GM12873 (cell line): ENCODE measurements at regions not wholly inside any gene's neighbourhood (a gene's known extent, or its start where the extent isn't known, plus 50 kb on each side); places are given as distances from the start of the nearest gene placed in this dataset.

Experiments
- TF ChIP-seq, protein P1 (sequence below): IDR thresholded peaks from 2 replicates; pipeline ENCODE4 v1.5.1; 2012; ENCODE audit warnings: low read depth, mild to moderate bottlenecking, moderate library complexity, low read length, control low read depth; ENCODE audit not compliant: insufficient read depth; ENCODE audit errors: missing control alignments

DNA sequence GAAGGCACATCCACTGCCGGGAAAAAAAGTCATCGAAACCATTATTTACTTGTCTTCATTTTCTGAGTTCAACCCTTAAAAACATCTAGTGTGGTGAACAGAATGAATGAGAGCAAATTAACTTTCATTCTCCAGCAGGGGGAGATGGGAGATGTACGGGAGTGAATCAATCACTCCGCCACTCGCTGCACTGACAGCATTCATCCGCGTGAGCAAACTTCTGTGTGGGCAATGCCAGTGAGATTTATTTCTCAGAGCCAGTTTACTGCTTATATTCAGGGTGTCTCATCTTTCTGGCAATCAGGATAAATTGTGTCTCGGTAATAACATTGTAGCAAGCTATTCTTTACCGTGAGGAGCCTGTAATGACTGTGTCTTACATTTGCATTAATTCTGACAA is 463.6 kb upstream of the MIS18BP1 start:
- TF ChIP-seq, protein P1, sequence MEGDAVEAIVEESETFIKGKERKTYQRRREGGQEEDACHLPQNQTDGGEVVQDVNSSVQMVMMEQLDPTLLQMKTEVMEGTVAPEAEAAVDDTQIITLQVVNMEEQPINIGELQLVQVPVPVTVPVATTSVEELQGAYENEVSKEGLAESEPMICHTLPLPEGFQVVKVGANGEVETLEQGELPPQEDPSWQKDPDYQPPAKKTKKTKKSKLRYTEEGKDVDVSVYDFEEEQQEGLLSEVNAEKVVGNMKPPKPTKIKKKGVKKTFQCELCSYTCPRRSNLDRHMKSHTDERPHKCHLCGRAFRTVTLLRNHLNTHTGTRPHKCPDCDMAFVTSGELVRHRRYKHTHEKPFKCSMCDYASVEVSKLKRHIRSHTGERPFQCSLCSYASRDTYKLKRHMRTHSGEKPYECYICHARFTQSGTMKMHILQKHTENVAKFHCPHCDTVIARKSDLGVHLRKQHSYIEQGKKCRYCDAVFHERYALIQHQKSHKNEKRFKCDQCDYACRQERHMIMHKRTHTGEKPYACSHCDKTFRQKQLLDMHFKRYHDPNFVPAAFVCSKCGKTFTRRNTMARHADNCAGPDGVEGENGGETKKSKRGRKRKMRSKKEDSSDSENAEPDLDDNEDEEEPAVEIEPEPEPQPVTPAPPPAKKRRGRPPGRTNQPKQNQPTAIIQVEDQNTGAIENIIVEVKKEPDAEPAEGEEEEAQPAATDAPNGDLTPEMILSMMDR: peak; percentile 21

DNA sequence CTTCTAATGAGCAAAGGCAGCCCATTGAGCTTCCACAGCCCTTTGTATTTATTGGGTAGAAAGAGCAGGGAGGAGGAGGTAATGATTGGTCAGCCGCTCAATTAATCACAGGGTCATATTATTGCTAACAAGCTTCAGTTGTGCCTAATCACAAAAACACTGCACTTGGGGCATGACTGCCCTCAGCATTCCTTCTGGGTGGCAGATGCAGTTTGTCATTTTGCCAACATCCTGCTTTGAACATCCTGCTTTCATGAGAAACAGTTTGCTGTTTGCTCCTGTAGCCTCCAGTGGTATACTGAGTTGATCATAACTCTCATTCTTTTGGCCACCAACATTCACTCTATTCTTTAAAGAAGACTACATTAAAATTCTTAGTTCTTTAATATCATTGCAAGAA is 462.9 kb upstream of the MIS18BP1 start:
- TF ChIP-seq, protein P1: no peak

DNA sequence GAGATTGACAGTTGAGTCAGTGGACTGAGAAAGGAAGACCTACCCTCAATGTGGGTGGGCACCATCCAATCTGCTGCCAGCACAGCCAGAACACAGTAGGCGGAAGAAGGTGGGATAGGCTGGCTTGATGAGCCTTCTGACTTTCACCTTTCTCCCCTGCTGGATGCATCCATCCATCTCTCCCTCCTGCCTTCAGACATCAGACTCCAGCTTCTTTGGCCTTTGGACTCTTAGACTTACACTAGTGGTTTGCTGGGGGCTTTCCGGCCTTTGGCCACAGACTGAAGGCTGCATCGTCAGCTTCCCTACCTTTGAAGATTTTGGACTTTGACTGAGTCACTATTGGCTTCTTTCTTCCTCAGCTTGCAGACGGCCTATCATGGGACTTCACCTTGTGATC is 456.5 kb upstream of the MIS18BP1 start:
- TF ChIP-seq, protein P1: no peak

DNA sequence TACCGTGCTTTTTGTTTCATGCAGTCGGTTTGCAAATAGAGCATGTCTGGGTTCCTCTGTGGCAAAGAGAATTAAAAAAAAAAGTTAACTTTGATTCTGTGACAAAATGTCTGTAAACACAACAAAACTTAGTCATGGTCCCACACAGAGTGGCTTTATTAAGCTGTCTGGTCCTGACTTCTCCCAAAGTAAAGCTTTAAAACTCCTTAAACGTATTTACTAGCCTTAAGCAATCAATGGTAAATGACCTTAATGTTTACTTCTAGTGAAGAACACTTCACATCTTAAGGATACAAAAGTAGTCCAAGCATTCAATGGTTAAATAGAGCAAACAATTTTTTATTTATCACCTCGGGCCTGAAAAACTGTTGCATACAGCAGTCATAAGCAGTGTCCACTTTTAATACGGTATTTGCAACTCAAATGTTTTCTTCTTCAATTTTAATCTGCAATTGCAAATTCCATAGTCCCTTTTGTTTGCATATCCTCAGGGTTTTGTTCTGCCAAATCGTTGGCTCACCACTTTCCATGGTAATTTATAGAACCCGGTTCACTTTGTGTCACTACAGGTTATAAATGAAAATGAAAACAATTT is 453.0 kb upstream of the MIS18BP1 start:
- TF ChIP-seq, protein P1: no peak

DNA sequence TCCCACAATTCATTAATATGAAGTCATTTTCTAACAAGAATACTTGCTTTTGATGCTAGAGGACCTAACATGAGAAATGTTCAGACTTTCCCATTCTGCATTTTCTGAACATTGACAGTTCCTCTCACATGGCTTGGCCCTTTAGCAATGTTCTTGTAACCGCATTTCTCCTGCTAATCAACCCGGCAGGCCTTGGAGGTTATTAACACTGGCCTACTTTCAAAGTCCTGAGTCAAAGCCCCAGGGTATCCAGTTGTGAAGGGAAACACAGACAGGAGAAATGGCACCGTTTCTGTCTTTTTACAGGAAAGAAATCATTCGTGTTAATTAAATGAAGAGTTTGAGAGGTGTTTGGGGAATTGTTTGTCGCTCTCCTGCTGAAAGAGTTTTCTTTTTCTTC is 446.5 kb upstream of the MIS18BP1 start:
- TF ChIP-seq, protein P1: no peak

DNA sequence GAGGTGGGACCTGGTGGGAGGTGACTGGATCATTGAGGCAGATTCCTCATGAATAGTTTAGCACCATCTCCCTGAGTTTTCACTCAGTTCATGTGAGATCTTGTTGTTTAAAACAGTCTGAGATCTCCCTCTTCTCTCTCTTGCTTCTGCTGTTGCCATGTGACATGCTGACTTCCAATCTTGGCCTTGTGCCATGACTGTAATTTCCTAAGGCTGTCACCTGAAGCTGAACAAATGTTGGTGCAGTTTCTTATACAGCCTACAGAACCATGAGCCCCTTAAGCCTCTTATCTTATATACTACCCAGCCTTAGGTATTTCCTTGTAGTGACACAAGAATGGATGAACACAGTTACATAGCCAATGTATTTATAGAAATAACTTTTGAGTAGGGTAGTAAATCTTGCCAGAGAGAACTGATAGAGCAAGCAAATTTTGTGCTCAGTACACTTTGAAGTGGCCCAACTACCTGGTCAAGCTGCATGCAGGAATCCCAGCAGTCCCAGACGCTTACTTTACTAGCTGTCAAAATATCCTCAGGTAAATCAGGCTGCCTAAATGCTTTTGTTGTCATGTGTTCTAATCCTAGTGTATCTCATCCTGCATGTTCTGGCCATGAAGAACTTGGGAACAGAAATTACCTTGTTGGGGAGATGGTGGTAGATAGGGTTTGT is 445.6 kb upstream of the MIS18BP1 start:
- TF ChIP-seq, protein P1: no peak

DNA sequence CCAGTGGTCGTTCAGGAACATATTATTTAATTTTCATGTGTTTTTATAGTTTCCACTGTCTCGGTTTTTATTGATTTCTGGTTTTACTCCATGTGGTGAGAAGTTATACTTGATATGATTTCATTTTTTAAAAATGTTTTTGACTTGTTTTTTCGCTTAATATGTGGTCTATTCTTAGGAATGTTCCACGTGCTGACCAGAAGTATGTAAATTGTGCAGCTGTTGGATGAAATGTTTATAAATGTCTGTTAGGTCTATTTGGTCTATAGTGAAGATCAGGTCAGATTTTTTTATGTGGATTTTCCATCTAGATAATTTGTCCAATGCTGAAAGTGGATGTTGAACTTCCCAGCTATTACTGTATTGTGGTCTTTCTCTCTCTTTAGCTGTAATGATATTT is 433.8 kb upstream of the MIS18BP1 start:
- TF ChIP-seq, protein P1: no peak
